ENCODE measurements at regions not wholly inside any gene's neighbourhood (a gene's known extent, or its start where the extent isn't known, plus 50 kb on each side); places are given as distances from the start of the nearest gene placed in this dataset.

- Histone ChIP-seq H3K36me3 (no peaks in the 10 kb centered on the region), H3K27ac (no peak overlapping the region), H3K4me1 (no peaks in the 10 kb centered on the region), H3K4me3 (no peak overlapping the region), H3K9me3 (no peaks in the 10 kb centered on the region), H3K27me3 (no peaks in the 10 kb centered on the region)
- intact Hi-C loops (cut with DNase I; ENCODE audit: low total_unique reads), result no loop called here
- TF ChIP-seq EP300 (IDR thresholded peaks at IDR 0.05; ENCODE audit: low read depth) (no peak), POLR2AphosphoS5 (IDR thresholded peaks at IDR 0.05) (no peak), POLR2A (IDR thresholded peaks at IDR 0.05) (no peak), CTCF (IDR thresholded peaks at IDR 0.05) (no peak)
- DNase-seq, result no peak
- in situ Hi-C loops (cut with MboI; ENCODE audit: low pct_ligation_motif_present in 1 of 4, low pct_unique_long_range_greater_than_20kb in 1 of 4, low sequenced_read_pairs in 3 of 4), result no loop called here
- WGBS, 2 donors (ENCODE audit: low coverage in 1 of 2), result 78 to 84% methylated on average over 1 of the region's 1 CpG
Measured at GRCh38 chr4:19806865-19807264, 444.8 kb upstream of the SLIT2 start.

- no peaks in the 10 kb centered on the region for H3K27me3 ChIP-seq
- no peaks in the 10 kb centered on the region for H3K36me3 ChIP-seq
- WGBS, 2 donors (ENCODE audit: low coverage in 1 of 2), result 20 to 90% methylated on average over 1 to 2 of the region's 2 CpGs
- H3K9me3 ChIP-seq, result no peaks in the 10 kb centered on the region
- H3K4me1 ChIP-seq, result no peaks in the 10 kb centered on the region
- intact Hi-C loops (cut with DNase I; ENCODE audit: low total_unique reads) (no loop called here), in situ Hi-C loops (cut with MboI; ENCODE audit: low pct_ligation_motif_present in 1 of 4, low pct_unique_long_range_greater_than_20kb in 1 of 4, low sequenced_read_pairs in 3 of 4) (no loop called here)
- no peak overlapping the region for H3K27ac ChIP-seq
- DNase-seq, result no peak
- H3K4me3 ChIP-seq, result no peak overlapping the region
- no peak for TF ChIP-seq CTCF (IDR thresholded peaks at IDR 0.05)
- TF ChIP-seq EP300 (IDR thresholded peaks at IDR 0.05; ENCODE audit: low read depth), result no peak
- TF ChIP-seq POLR2AphosphoS5 (IDR thresholded peaks at IDR 0.05), result no peak
- TF ChIP-seq POLR2A (IDR thresholded peaks at IDR 0.05), result no peak
Measured at GRCh38 chr4:19803406-19803805, 448.3 kb upstream of the SLIT2 start.

GRCh38 chr4:19793831-19794230 is 457.9 kb upstream of the SLIT2 start:
- H3K27ac ChIP-seq, result no peak overlapping the region
- TF ChIP-seq POLR2AphosphoS5 (IDR thresholded peaks at IDR 0.05) (no peak), CTCF (IDR thresholded peaks at IDR 0.05) (no peak), POLR2A (IDR thresholded peaks at IDR 0.05) (no peak), EP300 (IDR thresholded peaks at IDR 0.05; ENCODE audit: low read depth) (no peak)
- no peak for DNase-seq
- no peaks in the 10 kb centered on the region for H3K9me3 ChIP-seq
- H3K27me3 ChIP-seq, result no peaks in the 10 kb centered on the region
- H3K4me3 ChIP-seq, result no peak overlapping the region
- in situ Hi-C loops (cut with MboI; ENCODE audit: low pct_ligation_motif_present in 1 of 4, low pct_unique_long_range_greater_than_20kb in 1 of 4, low sequenced_read_pairs in 3 of 4), result no loop called here
- no peaks in the 10 kb centered on the region for H3K4me1 ChIP-seq
- intact Hi-C loops (cut with DNase I; ENCODE audit: low total_unique reads), result no loop called here
- H3K36me3 ChIP-seq, result no peaks in the 10 kb centered on the region

- no peak overlapping the region for H3K4me3 ChIP-seq
- no peak for TF ChIP-seq POLR2A (IDR thresholded peaks at IDR 0.05)
- no peak for TF ChIP-seq POLR2AphosphoS5 (IDR thresholded peaks at IDR 0.05)
- TF ChIP-seq CTCF (IDR thresholded peaks at IDR 0.05), result no peak
- no peak for TF ChIP-seq EP300 (IDR thresholded peaks at IDR 0.05; ENCODE audit: low read depth)
- no peaks in the 10 kb centered on the region for H3K27me3 ChIP-seq
- WGBS, 2 donors (ENCODE audit: low coverage in 1 of 2), result 50 to 61% methylated on average over 2 to 5 of the region's 5 CpGs
- no peaks in the 10 kb centered on the region for H3K36me3 ChIP-seq
- in situ Hi-C loops (cut with MboI; ENCODE audit: low pct_ligation_motif_present in 1 of 4, low pct_unique_long_range_greater_than_20kb in 1 of 4, low sequenced_read_pairs in 3 of 4) (no loop called here), intact Hi-C loops (cut with DNase I; ENCODE audit: low total_unique reads) (no loop called here)
- no peak overlapping the region for H3K27ac ChIP-seq
- DNase-seq, result no peak
- H3K9me3 ChIP-seq, result no peaks in the 10 kb centered on the region
- no peaks in the 10 kb centered on the region for H3K4me1 ChIP-seq
Measured at GRCh38 chr4:19791422-19792123, 460.1 kb upstream of the SLIT2 start.

Data from transverse colon (tissue), 4 donors.